Lung (tissue), 11 donors: ENCODE measurements at regions not wholly inside any gene's neighbourhood (a gene's known extent, or its start where the extent isn't known, plus 50 kb on each side); places are given as distances from the start of the nearest gene placed in this dataset.

Experiments
- ATAC-seq: fragments of 200-7000 bp; cut with Tn5 transposase; one replicate; pipeline ENCODE4 v1.9.1; 2020; ENCODE audit warnings: moderate number of reproducible peaks; ENCODE audit not compliant: insufficient read depth, low FRiP score
- DNase-seq, 3 donors: peaks; one replicate each; pipeline ENCODE4 v3.0.0-alpha.2; 2013 to 2017
- H3K27ac ChIP-seq, 2 donors: one replicate each; pipeline ENCODE4 v1.5.1; 2013; ENCODE audit warnings: mild to moderate bottlenecking in 2 of 2, moderate library complexity in 2 of 2, control low read depth in 1 of 2, inconsistent platforms in 1 of 2, low read depth in 1 of 2, low read length in 1 of 2
- H3K27me3 ChIP-seq, 3 donors: one replicate each; pipeline ENCODE4 v1.5.1; 2013; ENCODE audit warnings: low read length in 2 of 3; ENCODE audit not compliant: control insufficient read depth in 3 of 3, insufficient read depth in 3 of 3
- H3K36me3 ChIP-seq, 4 donors: one replicate each; pipeline ENCODE4 v1.5.1; 2013; ENCODE audit warnings: low read length in 4 of 4, mild to moderate bottlenecking in 1 of 4, moderate library complexity in 1 of 4; ENCODE audit not compliant: control insufficient read depth in 4 of 4, insufficient read depth in 4 of 4
- H3K4me1 ChIP-seq, 5 donors: one replicate each; pipeline ENCODE4 v1.5.1; 2013; ENCODE audit warnings: low read length in 5 of 5, mild to moderate bottlenecking in 2 of 5, moderate library complexity in 1 of 5; ENCODE audit not compliant: control insufficient read depth in 5 of 5, insufficient read depth in 5 of 5
- H3K4me3 ChIP-seq: one replicate; pipeline ENCODE4 v1.5.1; 2013; ENCODE audit warnings: mild to moderate bottlenecking, control low read depth, moderate library complexity
- H3K9ac ChIP-seq, 2 donors: one replicate each; pipeline ENCODE4 v1.5.1; 2013; ENCODE audit warnings: low read length in 2 of 2, control low read depth in 1 of 2; ENCODE audit not compliant: insufficient read depth in 1 of 2
- H3K9me3 ChIP-seq, 4 donors: one replicate each; pipeline ENCODE4 v1.5.1; 2013; ENCODE audit warnings: low read length in 3 of 4, mild to moderate bottlenecking in 1 of 4, moderate library complexity in 1 of 4; ENCODE audit not compliant: control insufficient read depth in 4 of 4, insufficient read depth in 3 of 4
- WGBS, 2 donors: extraction: QIAGEN DNeasy Blood & Tissue Kit; methylation state at CpG; one replicate each; pipeline ENCODE4 v1.1.7; 2013; 5-methylcytosine and 5-hydroxymethylcytosine counted together
- TF ChIP-seq, protein P1 (sequence below): IDR thresholded peaks from 2 replicates; pipeline ENCODE4 v1.5.1; 2012; ENCODE audit warnings: mild to moderate bottlenecking; ENCODE audit errors: control extremely low read depth, extremely low read depth
- donor health status: control.
- donor health status: control.
- donor health status: Bipolar disorder and iron deficiency.
- donor health status: healthy.
- donor health status: DM: yes; HTN: yes; CAD: no.

DNA sequence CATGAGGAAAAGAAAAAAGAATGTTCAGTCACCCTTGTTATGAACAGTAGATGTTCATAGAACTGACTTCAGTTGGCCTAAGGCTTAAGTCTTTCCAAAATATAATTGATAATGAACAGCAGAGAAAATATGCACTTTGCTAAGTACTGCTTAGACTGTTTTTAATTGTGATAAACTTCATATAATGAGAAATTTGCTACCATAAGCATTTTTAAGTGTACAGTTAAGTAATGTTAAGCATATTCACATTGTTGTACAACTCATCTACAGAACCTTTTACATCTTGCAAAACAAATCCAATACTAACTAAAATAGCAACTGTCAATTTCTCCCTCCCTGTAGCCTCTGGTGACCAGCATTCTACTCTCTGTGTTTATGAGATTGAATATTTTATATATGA lies 792.2 kb upstream of the LCORL start:
- Histone ChIP-seq H3K4me1 (peaks cover 0 to 3% (median 0%) of the 10 kb centered on the region in 5 donors), H3K9ac (no peak overlapping the region), H3K9me3 (no peaks in the 10 kb centered on the region), H3K4me3 (no peak overlapping the region), H3K27me3 (no peaks in the 10 kb centered on the region), H3K36me3 (no peaks in the 10 kb centered on the region), H3K27ac (no peak overlapping the region)
- no peak for DNase-seq
- TF ChIP-seq, protein P1, sequence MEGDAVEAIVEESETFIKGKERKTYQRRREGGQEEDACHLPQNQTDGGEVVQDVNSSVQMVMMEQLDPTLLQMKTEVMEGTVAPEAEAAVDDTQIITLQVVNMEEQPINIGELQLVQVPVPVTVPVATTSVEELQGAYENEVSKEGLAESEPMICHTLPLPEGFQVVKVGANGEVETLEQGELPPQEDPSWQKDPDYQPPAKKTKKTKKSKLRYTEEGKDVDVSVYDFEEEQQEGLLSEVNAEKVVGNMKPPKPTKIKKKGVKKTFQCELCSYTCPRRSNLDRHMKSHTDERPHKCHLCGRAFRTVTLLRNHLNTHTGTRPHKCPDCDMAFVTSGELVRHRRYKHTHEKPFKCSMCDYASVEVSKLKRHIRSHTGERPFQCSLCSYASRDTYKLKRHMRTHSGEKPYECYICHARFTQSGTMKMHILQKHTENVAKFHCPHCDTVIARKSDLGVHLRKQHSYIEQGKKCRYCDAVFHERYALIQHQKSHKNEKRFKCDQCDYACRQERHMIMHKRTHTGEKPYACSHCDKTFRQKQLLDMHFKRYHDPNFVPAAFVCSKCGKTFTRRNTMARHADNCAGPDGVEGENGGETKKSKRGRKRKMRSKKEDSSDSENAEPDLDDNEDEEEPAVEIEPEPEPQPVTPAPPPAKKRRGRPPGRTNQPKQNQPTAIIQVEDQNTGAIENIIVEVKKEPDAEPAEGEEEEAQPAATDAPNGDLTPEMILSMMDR = no peak
- no peak for ATAC-seq

DNA sequence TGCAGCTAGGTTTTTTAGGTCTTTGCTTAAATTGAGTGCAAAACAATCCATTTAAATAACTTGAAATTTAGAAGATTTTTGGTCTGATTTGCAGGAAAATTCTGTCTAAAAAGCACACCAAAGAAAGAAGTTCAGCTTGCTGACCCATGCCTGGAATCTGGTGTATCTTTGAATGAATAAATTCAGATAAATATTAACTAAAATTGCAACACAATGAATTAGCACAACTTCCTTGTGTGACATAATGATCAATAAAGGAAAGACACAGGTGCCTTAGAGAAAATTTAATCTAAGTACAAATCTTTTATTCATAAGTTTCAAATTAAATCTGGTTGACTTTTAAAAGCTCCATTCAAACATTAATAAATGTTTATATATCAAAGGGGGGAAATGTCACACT lies 791.5 kb upstream of the LCORL start:
- no peak overlapping the region for H3K9ac ChIP-seq
- no peaks in the 10 kb centered on the region for H3K27me3 ChIP-seq
- no peak overlapping the region for H3K4me3 ChIP-seq
- peaks cover 0 to under 1% (median 0%) of the 10 kb centered on the region in 5 donors for H3K4me1 ChIP-seq
- H3K9me3 ChIP-seq = no peaks in the 10 kb centered on the region
- no peak overlapping the region for H3K27ac ChIP-seq
- no peak for DNase-seq
- ATAC-seq = no peak
- H3K36me3 ChIP-seq = no peaks in the 10 kb centered on the region
- TF ChIP-seq, protein P1 = no peak

DNA sequence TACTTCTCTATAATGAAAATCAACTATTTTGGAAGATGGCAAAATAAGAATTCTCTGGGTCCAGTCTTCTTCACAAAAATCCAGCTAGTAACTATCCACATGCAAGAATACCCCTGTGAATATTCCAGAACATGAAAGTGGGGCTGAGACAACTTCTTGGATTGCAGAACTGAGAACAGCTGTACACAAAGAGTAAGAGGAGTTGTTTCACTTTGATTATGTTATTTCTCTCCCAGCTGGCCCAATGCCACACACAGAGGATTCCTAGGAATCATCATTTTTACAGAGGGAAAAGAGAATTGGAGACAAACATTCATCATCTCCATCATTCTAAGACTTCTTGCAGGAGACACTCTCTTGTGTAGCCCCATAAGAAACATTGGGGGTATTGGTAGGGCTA lies 782.2 kb upstream of the LCORL start:
- Histone ChIP-seq H3K9me3 (peaks cover 0 to 2% (median 0%) of the 10 kb centered on the region in 4 donors), H3K27me3 (no peaks in the 10 kb centered on the region), H3K9ac (no peak overlapping the region), H3K4me1 (no peaks in the 10 kb centered on the region), H3K27ac (no peak overlapping the region), H3K4me3 (no peak overlapping the region), H3K36me3 (no peaks in the 10 kb centered on the region)
- DNase-seq (peak; percentile 19 to 57 (median 54)), ATAC-seq (no peak)
- TF ChIP-seq, protein P1 = no peak

DNA sequence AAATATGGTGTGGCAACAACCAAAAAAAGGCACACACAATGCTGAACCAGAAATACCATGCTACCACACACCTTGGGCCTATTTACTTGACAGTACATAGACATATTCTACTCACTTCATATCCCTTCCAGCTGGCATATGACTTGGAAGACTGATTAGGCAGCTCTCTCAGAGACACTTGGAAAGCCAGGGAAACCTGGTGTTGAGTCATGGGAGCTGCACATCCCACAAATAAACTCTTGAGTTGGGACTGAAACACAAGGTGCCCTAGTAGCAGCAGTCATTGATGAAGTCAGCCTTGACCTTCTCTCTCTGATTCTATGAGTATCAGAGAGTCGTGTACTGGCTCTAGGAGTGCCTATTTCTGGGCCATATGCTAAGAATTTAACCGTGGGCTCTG lies 776.6 kb upstream of the LCORL start:
- WGBS, 2 donors = 66 to 80% methylated on average over 2 of the region's 2 CpGs
- no peaks in the 10 kb centered on the region for H3K27me3 ChIP-seq
- H3K36me3 ChIP-seq = no peaks in the 10 kb centered on the region
- TF ChIP-seq, protein P1 = no peak
- H3K4me1 ChIP-seq = no peaks in the 10 kb centered on the region
- no peak overlapping the region for H3K4me3 ChIP-seq
- no peak overlapping the region for H3K27ac ChIP-seq
- no peaks in the 10 kb centered on the region for H3K9me3 ChIP-seq
- DNase-seq = no peak
- ATAC-seq = no peak
- H3K9ac ChIP-seq = no peak overlapping the region
